Left lung (tissue), 4 donors: ENCODE measurements at regions not wholly inside any gene's neighbourhood (a gene's known extent, or its start where the extent isn't known, plus 50 kb on each side); places are given as distances from the start of the nearest gene placed in this dataset.

ENCODE experiments used
- ATAC-seq: fragments of 200-7000 bp; cut with Tn5 transposase; one replicate; pipeline ENCODE4 v1.9.1; 2020; ENCODE audit warnings: moderate library complexity
- DNase-seq, 4 donors: peaks; one replicate each; pipeline ENCODE4 v3.0.0-alpha.2; 2013 to 2020
- H3K27ac ChIP-seq, 2 donors: fragments of 200-600 bp; sonication (generic) in 1 of 2; one replicate each; pipeline versions ENCODE4 v1.5.0 to v1.8.0; 2020 to 2021
- H3K27me3 ChIP-seq, 2 donors: fragments of 200-600 bp; sonication (generic) in 1 of 2; one replicate each; pipeline versions ENCODE4 v1.5.0 to v1.8.0; 2020 to 2021
- H3K36me3 ChIP-seq, 2 donors: fragments of 200-600 bp; sonication (generic) in 1 of 2; one replicate each; pipeline versions ENCODE4 v1.5.0 to v1.8.0; 2020 to 2021
- H3K4me1 ChIP-seq, 2 donors: fragments of 200-600 bp; one replicate each; pipeline ENCODE4 v1.8.0; 2021
- H3K4me3 ChIP-seq, 2 donors: fragments of 200-600 bp; sonication (generic) in 1 of 2; one replicate each; pipeline versions ENCODE4 v1.5.0 to v1.8.0; 2020 to 2021; ENCODE audit warnings: mild to moderate bottlenecking in 1 of 2
- H3K9me3 ChIP-seq, 2 donors: fragments of 200-600 bp; sonication (generic) in 1 of 2; one replicate each; pipeline versions ENCODE4 v1.5.0 to v1.8.0; 2020 to 2021
- CTCF ChIP-seq, 2 donors: fragments of 200-600 bp; sonication (generic) in 1 of 2; IDR thresholded peaks; one replicate each; pipeline versions ENCODE4 v1.5.0 to v1.8.0; 2021; ENCODE audit warnings: antibody characterized with exemption in 2 of 2
- intact Hi-C, 2 donors: fragments of 100-400 bp; cut with DNase I; formaldehyde crosslinking; loops; one replicate each; pipeline versions ENCODE4 v1.11.2 to v1.14.2; 2022
- donor health status: DM: no; HTN: yes; CAD: no.
- donor health status: DM: no; HTN: no; CAD: no.

DNA sequence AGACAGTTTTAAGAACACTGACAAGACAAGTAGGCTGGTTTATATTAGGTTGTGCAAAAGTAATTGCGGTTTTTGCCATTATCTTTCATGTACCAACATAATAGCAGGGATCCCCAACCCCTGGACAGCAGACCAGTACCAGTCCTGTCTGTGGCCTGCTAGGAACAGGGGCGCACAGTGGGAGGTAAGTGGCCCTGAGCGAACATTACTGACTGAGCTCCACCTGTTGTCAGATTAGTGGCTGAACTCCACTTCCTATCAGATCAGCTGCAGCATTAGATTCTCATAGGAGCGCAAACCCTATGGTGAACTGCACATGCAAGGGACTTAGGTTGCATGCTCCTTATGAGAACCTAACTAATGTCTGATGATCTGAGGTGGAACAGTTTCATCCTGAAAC is 921.9 kb downstream of the CCDC85A start:
- Histone ChIP-seq H3K4me3 (no peak overlapping the region), H3K27me3 (no peaks in the 10 kb centered on the region), H3K27ac (no peak overlapping the region), H3K36me3 (no peaks in the 10 kb centered on the region), H3K4me1 (no peaks in the 10 kb centered on the region), H3K9me3 (peaks cover 0 to 25% of the 10 kb centered on the region in 2 donors)
- DNase-seq, result no peak
- intact Hi-C loops, result no loop called here
- no peak for ATAC-seq
- TF ChIP-seq CTCF (IDR thresholded peaks at IDR 0.05), result no peak

DNA sequence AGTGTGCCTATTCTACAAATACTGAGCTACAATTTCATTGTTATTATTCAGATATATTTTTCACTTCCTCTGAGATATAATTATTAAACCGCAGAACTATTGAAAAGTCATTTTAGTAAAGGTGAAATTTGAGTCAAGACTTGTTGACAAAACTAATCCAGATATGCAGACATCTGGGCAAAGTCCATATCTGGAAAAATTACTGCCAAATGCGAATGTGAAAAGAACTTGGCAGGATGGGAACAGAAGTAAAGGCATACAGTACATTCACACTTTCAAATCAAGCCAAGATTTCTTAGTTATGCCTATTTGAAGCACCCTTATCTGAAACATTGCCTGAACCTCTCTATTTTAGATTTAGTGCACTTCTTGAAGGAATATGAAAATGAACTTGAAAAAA is 923.6 kb downstream of the CCDC85A start:
- Histone ChIP-seq H3K4me1 (no peaks in the 10 kb centered on the region), H3K36me3 (no peaks in the 10 kb centered on the region), H3K9me3 (peaks cover 0 to 26% of the 10 kb centered on the region in 2 donors), H3K27ac (no peak overlapping the region), H3K4me3 (no peak overlapping the region), H3K27me3 (no peaks in the 10 kb centered on the region)
- TF ChIP-seq CTCF (IDR thresholded peaks at IDR 0.05), result no peak
- DNase-seq (no peak), ATAC-seq (no peak)
- intact Hi-C loops, result no loop called here

DNA sequence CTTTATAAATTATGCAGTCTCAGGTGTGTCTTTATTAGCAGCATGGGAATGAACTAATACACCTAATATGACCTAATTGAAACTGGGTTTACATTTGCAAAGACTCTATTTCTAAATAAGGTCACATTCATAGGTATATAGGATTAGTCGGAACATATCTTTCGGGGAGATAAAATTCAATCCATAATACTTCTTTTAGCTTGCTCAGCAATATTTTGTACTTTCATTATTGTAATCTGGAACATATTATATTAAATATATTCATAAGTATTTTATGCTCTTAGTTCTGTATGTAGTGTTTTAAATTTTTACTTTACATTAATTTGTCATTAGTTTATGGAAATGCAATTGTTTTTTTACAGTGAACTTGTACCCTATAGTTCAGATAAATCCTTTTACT is 927.7 kb downstream of the CCDC85A start:
- Histone ChIP-seq H3K27ac (no peak overlapping the region), H3K9me3 (peaks cover 0 to 23% of the 10 kb centered on the region in 2 donors), H3K27me3 (no peaks in the 10 kb centered on the region), H3K36me3 (no peaks in the 10 kb centered on the region), H3K4me3 (no peak overlapping the region), H3K4me1 (no peaks in the 10 kb centered on the region)
- DNase-seq (no peak), ATAC-seq (no peak)
- no peak for TF ChIP-seq CTCF (IDR thresholded peaks at IDR 0.05)
- intact Hi-C loops, result no loop called here

- Histone ChIP-seq H3K9me3 (no peaks in the 10 kb centered on the region), H3K4me3 (no peak overlapping the region), H3K27me3 (no peaks in the 10 kb centered on the region), H3K36me3 (no peaks in the 10 kb centered on the region), H3K27ac (no peak overlapping the region), H3K4me1 (no peaks in the 10 kb centered on the region)
- no peak for TF ChIP-seq CTCF (IDR thresholded peaks at IDR 0.05)
- DNase-seq (no peak), ATAC-seq (no peak)
- intact Hi-C loops, result no loop called here
These were observed 927.5 kb upstream of the VRK2 start for GRCh38 chr2:57119141-57119540.

GRCh38 chr2:57126410-57126809 is 920.2 kb upstream of the VRK2 start:
- Histone ChIP-seq H3K27me3 (no peaks in the 10 kb centered on the region), H3K27ac (no peak overlapping the region), H3K4me3 (no peak overlapping the region), H3K9me3 (no peaks in the 10 kb centered on the region), H3K4me1 (no peaks in the 10 kb centered on the region), H3K36me3 (no peaks in the 10 kb centered on the region)
- ATAC-seq (no peak), DNase-seq (no peak)
- no peak for TF ChIP-seq CTCF (IDR thresholded peaks at IDR 0.05)
- intact Hi-C loops, result no loop called here
